ENCODE measurements at regions not wholly inside any gene's neighbourhood (a gene's known extent, or its start where the extent isn't known, plus 50 kb on each side); places are given as distances from the start of the nearest gene placed in this dataset.

DNA sequence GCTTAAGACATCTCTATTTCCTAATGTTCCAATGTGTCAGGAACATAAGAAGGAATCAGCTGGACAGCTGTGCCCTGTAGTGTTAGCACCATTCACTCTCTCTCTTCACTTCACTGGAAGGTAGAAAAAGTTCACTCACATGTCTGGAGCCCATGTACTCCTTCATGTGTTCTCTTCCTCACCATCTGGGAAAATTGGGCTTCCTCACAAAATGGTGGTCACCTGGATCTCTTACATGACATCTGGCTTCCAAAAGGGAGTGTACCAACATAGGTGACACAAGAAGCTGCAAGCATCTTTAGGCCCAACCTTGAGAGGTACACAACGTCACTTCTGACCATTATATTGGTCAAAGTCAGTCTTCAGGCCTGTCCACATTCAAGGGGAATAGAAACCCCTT, 882.6 kb downstream of the LTN1 start:
- Histone ChIP-seq H3F3A (replicated peaks; ENCODE audit: low read depth) (no peaks in the 10 kb centered on the region), H3K79me2 (replicated peaks; ENCODE audit: insufficient read depth) (no peaks in the 10 kb centered on the region), H3K4me2 (no peak overlapping the region), H4K20me1 (replicated peaks; ENCODE audit: insufficient read depth) (no peaks in the 10 kb centered on the region), H3K27me3 (ENCODE audit: insufficient read depth) (no peaks in the 10 kb centered on the region), H3K9me2 (ENCODE audit: insufficient read depth) (no peaks in the 10 kb centered on the region), H2AFZ (no peak overlapping the region), H3K4me1 (ENCODE audit: insufficient read depth) (no peaks in the 10 kb centered on the region), H3K27ac (ENCODE audit: low read depth) (no peak overlapping the region), H3K36me3 (ENCODE audit: insufficient read depth) (no peaks in the 10 kb centered on the region), H3K4me3 (no peak overlapping the region)
- no peaks in the 10 kb centered on the region for H3K36me3 Mint-ChIP-seq (ENCODE audit: low read depth)
- DNase-seq (ENCODE audit: low spot score): no peak
- H3K27me3 Mint-ChIP-seq (ENCODE audit: insufficient read depth, low read depth, poor library complexity): no peaks in the 10 kb centered on the region
- H3K27ac Mint-ChIP-seq: no peak overlapping the region
- H3K4me1 Mint-ChIP-seq: no peaks in the 10 kb centered on the region
- no peak for ATAC-seq
- no peak overlapping the region for H3K4me3 Mint-ChIP-seq
- no peaks in the 10 kb centered on the region for H3K9me3 Mint-ChIP-seq
- TF ChIP-seq ZNF114 (CRISPR knock-in tag; IDR thresholded peaks at IDR 0.05): no peak
- no peak for TF ChIP-seq ETS1 (IDR thresholded peaks at IDR 0.05)
- TF ChIP-seq, protein P1, sequence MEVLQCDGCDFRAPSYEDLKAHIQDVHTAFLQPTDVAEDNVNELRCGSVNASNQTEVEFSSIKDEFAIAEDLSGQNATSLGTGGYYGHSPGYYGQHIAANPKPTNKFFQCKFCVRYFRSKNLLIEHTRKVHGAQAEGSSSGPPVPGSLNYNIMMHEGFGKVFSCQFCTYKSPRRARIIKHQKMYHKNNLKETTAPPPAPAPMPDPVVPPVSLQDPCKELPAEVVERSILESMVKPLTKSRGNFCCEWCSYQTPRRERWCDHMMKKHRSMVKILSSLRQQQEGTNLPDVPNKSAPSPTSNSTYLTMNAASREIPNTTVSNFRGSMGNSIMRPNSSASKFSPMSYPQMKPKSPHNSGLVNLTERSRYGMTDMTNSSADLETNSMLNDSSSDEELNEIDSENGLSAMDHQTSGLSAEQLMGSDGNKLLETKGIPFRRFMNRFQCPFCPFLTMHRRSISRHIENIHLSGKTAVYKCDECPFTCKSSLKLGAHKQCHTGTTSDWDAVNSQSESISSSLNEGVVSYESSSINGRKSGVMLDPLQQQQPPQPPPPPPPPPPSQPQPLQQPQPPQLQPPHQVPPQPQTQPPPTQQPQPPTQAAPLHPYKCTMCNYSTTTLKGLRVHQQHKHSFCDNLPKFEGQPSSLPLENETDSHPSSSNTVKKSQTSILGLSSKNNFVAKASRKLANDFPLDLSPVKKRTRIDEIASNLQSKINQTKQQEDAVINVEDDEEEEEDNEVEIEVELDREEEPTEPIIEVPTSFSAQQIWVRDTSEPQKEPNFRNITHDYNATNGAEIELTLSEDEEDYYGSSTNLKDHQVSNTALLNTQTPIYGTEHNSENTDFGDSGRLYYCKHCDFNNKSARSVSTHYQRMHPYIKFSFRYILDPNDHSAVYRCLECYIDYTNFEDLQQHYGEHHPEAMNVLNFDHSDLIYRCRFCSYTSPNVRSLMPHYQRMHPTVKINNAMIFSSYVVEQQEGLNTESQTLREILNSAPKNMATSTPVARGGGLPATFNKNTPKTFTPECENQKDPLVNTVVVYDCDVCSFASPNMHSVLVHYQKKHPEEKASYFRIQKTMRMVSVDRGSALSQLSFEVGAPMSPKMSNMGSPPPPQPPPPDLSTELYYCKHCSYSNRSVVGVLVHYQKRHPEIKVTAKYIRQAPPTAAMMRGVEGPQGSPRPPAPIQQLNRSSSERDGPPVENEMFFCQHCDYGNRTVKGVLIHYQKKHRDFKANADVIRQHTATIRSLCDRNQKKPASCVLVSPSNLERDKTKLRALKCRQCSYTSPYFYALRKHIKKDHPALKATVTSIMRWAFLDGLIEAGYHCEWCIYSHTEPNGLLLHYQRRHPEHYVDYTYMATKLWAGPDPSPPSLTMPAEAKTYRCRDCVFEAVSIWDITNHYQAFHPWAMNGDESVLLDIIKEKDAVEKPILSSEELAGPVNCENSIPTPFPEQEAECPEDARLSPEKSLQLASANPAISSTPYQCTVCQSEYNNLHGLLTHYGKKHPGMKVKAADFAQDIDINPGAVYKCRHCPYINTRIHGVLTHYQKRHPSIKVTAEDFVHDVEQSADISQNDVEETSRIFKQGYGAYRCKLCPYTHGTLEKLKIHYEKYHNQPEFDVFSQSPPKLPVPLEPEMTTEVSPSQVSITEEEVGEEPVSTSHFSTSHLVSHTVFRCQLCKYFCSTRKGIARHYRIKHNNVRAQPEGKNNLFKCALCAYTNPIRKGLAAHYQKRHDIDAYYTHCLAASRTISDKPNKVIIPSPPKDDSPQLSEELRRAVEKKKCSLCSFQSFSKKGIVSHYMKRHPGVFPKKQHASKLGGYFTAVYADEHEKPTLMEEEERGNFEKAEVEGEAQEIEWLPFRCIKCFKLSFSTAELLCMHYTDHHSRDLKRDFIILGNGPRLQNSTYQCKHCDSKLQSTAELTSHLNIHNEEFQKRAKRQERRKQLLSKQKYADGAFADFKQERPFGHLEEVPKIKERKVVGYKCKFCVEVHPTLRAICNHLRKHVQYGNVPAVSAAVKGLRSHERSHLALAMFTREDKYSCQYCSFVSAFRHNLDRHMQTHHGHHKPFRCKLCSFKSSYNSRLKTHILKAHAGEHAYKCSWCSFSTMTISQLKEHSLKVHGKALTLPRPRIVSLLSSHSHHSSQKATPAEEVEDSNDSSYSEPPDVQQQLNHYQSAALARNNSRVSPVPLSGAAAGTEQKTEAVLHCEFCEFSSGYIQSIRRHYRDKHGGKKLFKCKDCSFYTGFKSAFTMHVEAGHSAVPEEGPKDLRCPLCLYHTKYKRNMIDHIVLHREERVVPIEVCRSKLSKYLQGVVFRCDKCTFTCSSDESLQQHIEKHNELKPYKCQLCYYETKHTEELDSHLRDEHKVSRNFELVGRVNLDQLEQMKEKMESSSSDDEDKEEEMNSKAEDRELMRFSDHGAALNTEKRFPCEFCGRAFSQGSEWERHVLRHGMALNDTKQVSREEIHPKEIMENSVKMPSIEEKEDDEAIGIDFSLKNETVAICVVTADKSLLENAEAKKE (CRISPR knock-in tag; IDR thresholded peaks at IDR 0.05): no peak
- TF ChIP-seq CREB1 (CRISPR knock-in tag; IDR thresholded peaks at IDR 0.05; ENCODE audit: low read depth): no peak
- no peak for TF ChIP-seq POLR2AphosphoS5 (IDR thresholded peaks at IDR 0.05; ENCODE audit: low read depth)
- TF ChIP-seq EZH2phosphoT487 (IDR thresholded peaks at IDR 0.05; ENCODE audit: unreplicated experiment): no peak
- TF ChIP-seq, protein P2, sequence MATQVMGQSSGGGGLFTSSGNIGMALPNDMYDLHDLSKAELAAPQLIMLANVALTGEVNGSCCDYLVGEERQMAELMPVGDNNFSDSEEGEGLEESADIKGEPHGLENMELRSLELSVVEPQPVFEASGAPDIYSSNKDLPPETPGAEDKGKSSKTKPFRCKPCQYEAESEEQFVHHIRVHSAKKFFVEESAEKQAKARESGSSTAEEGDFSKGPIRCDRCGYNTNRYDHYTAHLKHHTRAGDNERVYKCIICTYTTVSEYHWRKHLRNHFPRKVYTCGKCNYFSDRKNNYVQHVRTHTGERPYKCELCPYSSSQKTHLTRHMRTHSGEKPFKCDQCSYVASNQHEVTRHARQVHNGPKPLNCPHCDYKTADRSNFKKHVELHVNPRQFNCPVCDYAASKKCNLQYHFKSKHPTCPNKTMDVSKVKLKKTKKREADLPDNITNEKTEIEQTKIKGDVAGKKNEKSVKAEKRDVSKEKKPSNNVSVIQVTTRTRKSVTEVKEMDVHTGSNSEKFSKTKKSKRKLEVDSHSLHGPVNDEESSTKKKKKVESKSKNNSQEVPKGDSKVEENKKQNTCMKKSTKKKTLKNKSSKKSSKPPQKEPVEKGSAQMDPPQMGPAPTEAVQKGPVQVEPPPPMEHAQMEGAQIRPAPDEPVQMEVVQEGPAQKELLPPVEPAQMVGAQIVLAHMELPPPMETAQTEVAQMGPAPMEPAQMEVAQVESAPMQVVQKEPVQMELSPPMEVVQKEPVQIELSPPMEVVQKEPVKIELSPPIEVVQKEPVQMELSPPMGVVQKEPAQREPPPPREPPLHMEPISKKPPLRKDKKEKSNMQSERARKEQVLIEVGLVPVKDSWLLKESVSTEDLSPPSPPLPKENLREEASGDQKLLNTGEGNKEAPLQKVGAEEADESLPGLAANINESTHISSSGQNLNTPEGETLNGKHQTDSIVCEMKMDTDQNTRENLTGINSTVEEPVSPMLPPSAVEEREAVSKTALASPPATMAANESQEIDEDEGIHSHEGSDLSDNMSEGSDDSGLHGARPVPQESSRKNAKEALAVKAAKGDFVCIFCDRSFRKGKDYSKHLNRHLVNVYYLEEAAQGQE (IDR thresholded peaks at IDR 0.05; ENCODE audit: unreplicated experiment): no peak
- TF ChIP-seq NANOG (IDR thresholded peaks at IDR 0.05; ENCODE audit: borderline replicate concordance): no peak
- TF ChIP-seq EZH2 (IDR thresholded peaks at IDR 0.05; ENCODE audit: low read depth, unreplicated experiment): no peak
- TF ChIP-seq JUNB (IDR thresholded peaks at IDR 0.05; ENCODE audit: unreplicated experiment): no peak
- TF ChIP-seq, protein P3, sequence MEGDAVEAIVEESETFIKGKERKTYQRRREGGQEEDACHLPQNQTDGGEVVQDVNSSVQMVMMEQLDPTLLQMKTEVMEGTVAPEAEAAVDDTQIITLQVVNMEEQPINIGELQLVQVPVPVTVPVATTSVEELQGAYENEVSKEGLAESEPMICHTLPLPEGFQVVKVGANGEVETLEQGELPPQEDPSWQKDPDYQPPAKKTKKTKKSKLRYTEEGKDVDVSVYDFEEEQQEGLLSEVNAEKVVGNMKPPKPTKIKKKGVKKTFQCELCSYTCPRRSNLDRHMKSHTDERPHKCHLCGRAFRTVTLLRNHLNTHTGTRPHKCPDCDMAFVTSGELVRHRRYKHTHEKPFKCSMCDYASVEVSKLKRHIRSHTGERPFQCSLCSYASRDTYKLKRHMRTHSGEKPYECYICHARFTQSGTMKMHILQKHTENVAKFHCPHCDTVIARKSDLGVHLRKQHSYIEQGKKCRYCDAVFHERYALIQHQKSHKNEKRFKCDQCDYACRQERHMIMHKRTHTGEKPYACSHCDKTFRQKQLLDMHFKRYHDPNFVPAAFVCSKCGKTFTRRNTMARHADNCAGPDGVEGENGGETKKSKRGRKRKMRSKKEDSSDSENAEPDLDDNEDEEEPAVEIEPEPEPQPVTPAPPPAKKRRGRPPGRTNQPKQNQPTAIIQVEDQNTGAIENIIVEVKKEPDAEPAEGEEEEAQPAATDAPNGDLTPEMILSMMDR (conservative IDR thresholded peaks at IDR 0.05; ENCODE audit: low read depth in 2 of 2): no peak
- TF ChIP-seq STAT1 (IDR thresholded peaks at IDR 0.05; ENCODE audit: unreplicated experiment): no peak
- no peak for TF ChIP-seq ZNF331 (CRISPR knock-in tag; IDR thresholded peaks at IDR 0.05; ENCODE audit: low read depth)

Measured in GM23338 (cell line).